Esophagus squamous epithelium (tissue), 5 donors: ENCODE measurements at regions not wholly inside any gene's neighbourhood (a gene's known extent, or its start where the extent isn't known, plus 50 kb on each side); places are given as distances from the start of the nearest gene placed in this dataset.

Source experiments
- DNase-seq: peaks from one replicate; lab custom pipeline; 2025; lab: John Stamatoyannopoulos, UW
- H3K27ac ChIP-seq, 4 donors: fragments of 200-600 bp; sonication (generic); one replicate each; pipeline ENCODE4 v1.5.1; 2016 to 2019; ENCODE audit warnings: mild to moderate bottlenecking in 1 of 4
- H3K27me3 ChIP-seq, 4 donors: fragments of 200-600 bp; sonication (generic); 1 replicate in 3 of 4; 2 replicates in 1 of 4; pipeline versions ENCODE4 v1.5.1 to v1.6.0; 2017 to 2021; ENCODE audit warnings: antibody characterized with exemption in 1 of 4
- H3K36me3 ChIP-seq, 3 donors: fragments of 200-600 bp; sonication (generic); one replicate each; pipeline ENCODE4 v1.5.1; 2016 to 2019
- H3K4me1 ChIP-seq, 3 donors: fragments of 200-600 bp; sonication (generic); one replicate each; pipeline ENCODE4 v1.5.1; 2017 to 2019
- H3K4me3 ChIP-seq, 4 donors: fragments of 200-600 bp; sonication (generic); 1 replicate in 3 of 4; 2 replicates in 1 of 4; pipeline ENCODE4 v1.5.1; 2016 to 2019; ENCODE audit warnings: mild to moderate bottlenecking in 2 of 4, moderate library complexity in 1 of 4
- H3K9me3 ChIP-seq, 3 donors: fragments of 200-600 bp; sonication (generic); one replicate each; pipeline ENCODE4 v1.5.1; 2016 to 2019
- POLR2A ChIP-seq, 4 donors: fragments of 450-650 bp; IDR thresholded peaks; one replicate each; pipeline ENCODE4 v1.6.1; 2017; ENCODE audit warnings: antibody characterized with exemption in 4 of 4, mild to moderate bottlenecking in 4 of 4, moderate library complexity in 3 of 4
- WGBS, 2 donors: methylation state at CpG; one replicate each; pipeline ENCODE4 v1.1.5; 2018; 5-methylcytosine and 5-hydroxymethylcytosine counted together
- intact Hi-C: fragments of 100-400 bp; cut with DNase I; formaldehyde crosslinking; loops from one replicate; pipeline ENCODE4 v1.15.0; 2022
- TF ChIP-seq, protein P1 (sequence below), 6 experiments: fragments of 450-650 bp in 4 of 6; fragments of 200-600 bp in 2 of 6; sonication (generic) in 2 of 6; IDR thresholded peaks; one replicate each; pipeline ENCODE4 v1.5.1; 2016 to 2019; ENCODE audit warnings: antibody characterized with exemption in 6 of 6, mild to moderate bottlenecking in 4 of 6, moderate library complexity in 4 of 6
- donor health status: DM: yes; HTN: yes; CAD: no.

DNA sequence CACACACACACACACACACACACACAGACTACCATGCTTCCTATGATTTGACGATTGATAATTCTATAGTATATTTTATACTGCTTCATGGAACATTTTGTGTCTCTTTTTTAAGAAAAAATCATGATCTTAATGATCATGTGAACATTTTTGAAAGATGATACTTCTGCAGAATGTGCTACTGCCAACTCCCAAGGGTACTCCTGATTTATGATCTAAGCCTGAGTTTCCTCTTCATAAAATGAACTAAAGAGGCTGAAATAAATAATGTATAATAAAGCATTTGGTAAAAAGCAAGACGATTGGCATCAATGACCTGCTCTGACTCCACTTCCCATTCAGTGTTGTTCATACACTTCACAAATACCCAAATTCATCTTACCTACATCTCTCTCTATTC, 333.8 kb upstream of the RBMS3 start:
- TF ChIP-seq POLR2A (IDR thresholded peaks at IDR 0.05), result no peak
- TF ChIP-seq, protein P1, sequence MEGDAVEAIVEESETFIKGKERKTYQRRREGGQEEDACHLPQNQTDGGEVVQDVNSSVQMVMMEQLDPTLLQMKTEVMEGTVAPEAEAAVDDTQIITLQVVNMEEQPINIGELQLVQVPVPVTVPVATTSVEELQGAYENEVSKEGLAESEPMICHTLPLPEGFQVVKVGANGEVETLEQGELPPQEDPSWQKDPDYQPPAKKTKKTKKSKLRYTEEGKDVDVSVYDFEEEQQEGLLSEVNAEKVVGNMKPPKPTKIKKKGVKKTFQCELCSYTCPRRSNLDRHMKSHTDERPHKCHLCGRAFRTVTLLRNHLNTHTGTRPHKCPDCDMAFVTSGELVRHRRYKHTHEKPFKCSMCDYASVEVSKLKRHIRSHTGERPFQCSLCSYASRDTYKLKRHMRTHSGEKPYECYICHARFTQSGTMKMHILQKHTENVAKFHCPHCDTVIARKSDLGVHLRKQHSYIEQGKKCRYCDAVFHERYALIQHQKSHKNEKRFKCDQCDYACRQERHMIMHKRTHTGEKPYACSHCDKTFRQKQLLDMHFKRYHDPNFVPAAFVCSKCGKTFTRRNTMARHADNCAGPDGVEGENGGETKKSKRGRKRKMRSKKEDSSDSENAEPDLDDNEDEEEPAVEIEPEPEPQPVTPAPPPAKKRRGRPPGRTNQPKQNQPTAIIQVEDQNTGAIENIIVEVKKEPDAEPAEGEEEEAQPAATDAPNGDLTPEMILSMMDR (IDR thresholded peaks at IDR 0.05), result no peak
- Histone ChIP-seq H3K4me1 (peaks cover 0 to 7% (median 0%) of the 10 kb centered on the region in 3 donors), H3K27ac (no peak overlapping the region), H3K27me3 (no peaks in the 10 kb centered on the region), H3K9me3 (no peaks in the 10 kb centered on the region), H3K4me3 (no peak overlapping the region), H3K36me3 (no peaks in the 10 kb centered on the region)
- no peak for DNase-seq
- WGBS, 2 donors, result 62 to 64% methylated on average over 2 of the region's 2 CpGs
- intact Hi-C loops, result no loop called here

DNA sequence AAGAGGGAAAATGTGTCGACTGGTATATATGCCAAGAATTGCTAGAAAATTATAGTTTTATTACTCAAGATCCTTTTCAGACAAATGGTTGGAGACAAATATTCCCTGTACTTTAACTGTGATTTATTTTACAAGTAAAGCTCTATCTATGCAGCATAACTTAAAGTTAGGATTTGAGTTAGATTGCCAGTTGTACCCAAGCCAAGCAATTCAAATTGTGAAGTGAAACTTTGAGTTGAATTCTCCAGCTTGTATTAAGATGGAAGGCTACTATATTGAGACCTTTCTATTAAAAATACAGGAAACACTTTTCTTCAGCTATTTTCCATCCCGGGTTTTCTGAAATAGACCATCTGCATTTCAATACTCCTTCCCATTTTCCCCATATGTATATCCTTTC, 333.1 kb upstream of the RBMS3 start:
- TF ChIP-seq, protein P1 (IDR thresholded peaks at IDR 0.05), result no peak
- no peak for TF ChIP-seq POLR2A (IDR thresholded peaks at IDR 0.05)
- Histone ChIP-seq H3K9me3 (no peaks in the 10 kb centered on the region), H3K36me3 (no peaks in the 10 kb centered on the region), H3K4me1 (peaks cover 0 to 14% (median 0%) of the 10 kb centered on the region in 3 donors), H3K27ac (no peak overlapping the region), H3K27me3 (no peaks in the 10 kb centered on the region), H3K4me3 (no peak overlapping the region)
- DNase-seq, result no peak
- intact Hi-C loops, result no loop called here
- WGBS, 2 donors, result 76 to 77% methylated on average over 2 of the region's 2 CpGs

DNA sequence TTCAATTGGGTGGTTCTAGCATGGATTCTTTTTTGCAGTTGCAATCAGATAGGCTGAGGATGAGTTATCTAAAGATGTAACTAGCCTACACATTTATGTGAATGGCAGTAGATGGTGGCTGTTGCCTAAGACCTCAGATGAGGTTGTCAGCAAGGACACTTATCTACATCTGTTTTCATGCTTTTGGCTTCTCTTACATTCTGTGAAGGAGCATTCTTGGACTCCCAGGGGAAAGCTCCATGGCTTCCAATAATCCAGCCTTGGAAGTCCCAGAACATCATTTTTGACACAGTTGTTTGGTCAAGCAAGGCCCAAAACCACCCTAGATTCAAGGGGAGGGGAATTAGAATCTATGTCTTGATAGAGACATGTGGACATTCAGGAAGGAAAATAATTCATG, 332.2 kb upstream of the RBMS3 start:
- H3K4me1 ChIP-seq, result peaks cover 0 to 22% (median 0%) of the 10 kb centered on the region in 3 donors
- TF ChIP-seq, protein P1 (IDR thresholded peaks at IDR 0.05), result no peak
- no peak for TF ChIP-seq POLR2A (IDR thresholded peaks at IDR 0.05)

DNA sequence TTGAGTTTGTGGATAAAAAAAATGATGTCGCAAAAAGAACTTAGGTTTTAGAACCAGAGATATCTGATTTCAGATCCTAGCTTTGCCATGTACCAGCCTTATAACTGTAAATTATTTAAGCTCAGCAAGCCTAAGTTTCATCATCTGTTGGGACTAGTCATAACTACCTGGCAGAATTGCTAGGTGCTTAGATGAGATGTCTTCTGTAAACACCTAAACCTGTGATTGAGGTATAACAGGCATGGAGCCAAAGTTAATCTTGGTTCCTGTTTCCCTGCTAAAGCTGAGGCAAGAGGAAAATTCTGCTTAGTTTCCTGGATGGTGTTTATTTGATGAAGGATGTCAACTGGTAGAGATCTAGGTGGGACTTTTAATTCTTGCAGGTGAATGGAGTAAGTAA, 331.3 kb upstream of the RBMS3 start:
- no peaks in the 10 kb centered on the region for H3K36me3 ChIP-seq
- TF ChIP-seq, protein P1 (IDR thresholded peaks at IDR 0.05), result no peak
- TF ChIP-seq POLR2A (IDR thresholded peaks at IDR 0.05), result no peak
- DNase-seq, result no peak
- no peak overlapping the region for H3K27ac ChIP-seq
- H3K4me3 ChIP-seq, result no peak overlapping the region
- 87% methylated on average over 1 of the region's 1 CpG for WGBS, 2 donors
- peaks cover 0 to 22% (median 0%) of the 10 kb centered on the region in 3 donors for H3K4me1 ChIP-seq
- no peaks in the 10 kb centered on the region for H3K9me3 ChIP-seq
- intact Hi-C loops, result no loop called here
- no peaks in the 10 kb centered on the region for H3K27me3 ChIP-seq

More for the DNA sequence above, 332.2 kb upstream of the RBMS3 start:
- Histone ChIP-seq H3K4me3 (no peak overlapping the region), H3K27ac (no peak overlapping the region), H3K27me3 (no peaks in the 10 kb centered on the region), H3K9me3 (no peaks in the 10 kb centered on the region), H3K36me3 (no peaks in the 10 kb centered on the region)
- no peak for DNase-seq
- intact Hi-C loops, result no loop called here

DNA sequence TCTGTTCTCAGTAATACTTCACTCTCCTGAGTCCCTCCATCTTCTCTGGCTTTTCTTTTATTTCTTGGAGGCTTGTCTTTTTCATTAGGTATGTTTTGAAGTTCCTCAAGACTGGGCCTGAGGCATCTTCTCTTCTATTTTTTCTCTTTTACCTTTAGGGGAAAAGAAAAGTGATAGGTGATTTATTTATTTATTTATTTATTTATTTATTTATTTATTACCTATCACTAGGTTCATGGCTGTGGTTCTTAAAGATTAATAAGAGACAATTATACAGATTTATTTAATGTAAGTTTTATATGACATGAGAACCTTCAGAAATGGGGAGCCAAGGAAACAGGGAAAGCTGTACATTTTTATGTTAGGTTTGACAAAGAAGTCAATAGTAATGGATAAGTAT, 330.3 kb upstream of the RBMS3 start:
- DNase-seq, result no peak
- intact Hi-C loops, result no loop called here
- H3K4me3 ChIP-seq, result no peak overlapping the region
- peaks cover 0 to 22% (median 0%) of the 10 kb centered on the region in 3 donors for H3K4me1 ChIP-seq
- H3K9me3 ChIP-seq, result no peaks in the 10 kb centered on the region
- no peaks in the 10 kb centered on the region for H3K27me3 ChIP-seq
- no peak overlapping the region for H3K27ac ChIP-seq
- H3K36me3 ChIP-seq, result no peaks in the 10 kb centered on the region
- TF ChIP-seq, protein P1 (IDR thresholded peaks at IDR 0.05), result no peak
- no peak for TF ChIP-seq POLR2A (IDR thresholded peaks at IDR 0.05)
